ENCODE measurements at regions not wholly inside any gene's neighbourhood (a gene's known extent, or its start where the extent isn't known, plus 50 kb on each side); places are given as distances from the start of the nearest gene placed in this dataset.

- DNase-seq = no peak
Measured at GRCh38 chrX:30949554-30949953, 60.5 kb upstream of the TAB3 start.

- DNase-seq = no peak
Measured at GRCh38 chrX:30948626-30949025, 59.6 kb upstream of the TAB3 start.

- DNase-seq = no peak
Measured at GRCh38 chrX:30948051-30948450, 59.0 kb upstream of the TAB3 start.

GRCh38 chrX:30943984-30944383 is 54.9 kb upstream of the TAB3 start:
- no peak for DNase-seq

GRCh38 chrX:30941898-30942297 is 52.8 kb upstream of the TAB3 start:
- DNase-seq = no peak

- DNase-seq = no peak
Measured at GRCh38 chrX:30939928-30940327, 50.9 kb upstream of the TAB3 start.
